ENCODE measurements at regions not wholly inside any gene's neighbourhood (a gene's known extent, or its start where the extent isn't known, plus 50 kb on each side); places are given as distances from the start of the nearest gene placed in this dataset.

DNA sequence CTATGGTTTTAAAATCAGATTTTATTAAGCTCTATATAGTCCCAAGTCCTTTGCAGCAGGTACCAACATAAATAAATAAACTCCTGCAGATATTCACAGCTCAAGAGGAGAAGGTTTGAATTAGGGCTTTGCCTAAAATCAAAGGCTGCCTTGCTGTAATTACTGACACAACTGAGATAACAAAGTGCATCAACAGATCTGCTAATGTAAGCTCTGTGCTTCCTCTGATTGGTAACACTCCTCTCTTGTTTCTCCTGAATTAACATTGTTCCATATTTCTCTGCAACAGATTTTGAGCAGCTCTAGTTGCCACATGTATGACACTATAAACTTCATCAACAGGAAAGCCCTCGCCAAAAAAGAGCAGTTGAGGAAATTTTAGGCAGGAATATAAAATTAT is 193.6 kb downstream of the SLC39A8 start:
- ATAC-seq (ENCODE audit: low read depth) (no peak), DNase-seq (no peak)
- Histone ChIP-seq H3K14ac (replicated peaks; ENCODE audit: low read depth, low read length) (no peak overlapping the region), H2BK15ac (ENCODE audit: low read depth, low read length) (no peak overlapping the region), H3K27ac (ENCODE audit: insufficient read depth, low read length) (no peak overlapping the region), H4K5ac (ENCODE audit: low read depth, low read length) (no peak overlapping the region), H3K36me3 (ENCODE audit: control insufficient read depth, insufficient read depth, low read length) (no peaks in the 10 kb centered on the region), H2BK5ac (ENCODE audit: low read depth, low read length, poor library complexity, severe bottlenecking) (no peak overlapping the region), H3K4me1 (ENCODE audit: control insufficient read depth, insufficient read depth, low read length) (no peaks in the 10 kb centered on the region), H2AK9ac (replicated peaks; ENCODE audit: low read depth, low read length, poor library complexity) (no peak overlapping the region), H3K9me1 (ENCODE audit: insufficient read depth, low read length) (no peaks in the 10 kb centered on the region), H2AFZ (replicated peaks; ENCODE audit: low read length, poor library complexity) (no peak overlapping the region), H3K4me2 (ENCODE audit: low read depth, low read length) (no peak overlapping the region), H3K4me3 (ENCODE audit: insufficient read depth, low read depth, low read length) (no peak overlapping the region), H4K20me1 (ENCODE audit: insufficient read depth, low read length) (no peaks in the 10 kb centered on the region), H3K9me3 (ENCODE audit: control insufficient read depth, insufficient read depth, low read length) (peaks cover 2% of the 10 kb centered on the region; the same call in 1 of the 2 replicates), H3K79me1 (ENCODE audit: low read depth in 1 of 2, low read length in 2 of 2) (no peaks in the 10 kb centered on the region), H2BK20ac (ENCODE audit: low read depth, low read length) (no peak overlapping the region), H3K56ac (ENCODE audit: extremely low read depth, insufficient read depth, low read length) (no peak overlapping the region), H3K23ac (ENCODE audit: low read depth, low read length) (no peak overlapping the region), H4K91ac (ENCODE audit: insufficient read depth, low read depth, low read length) (no peak overlapping the region), H3K18ac (ENCODE audit: low read depth, low read length) (no peak overlapping the region), H2BK120ac (ENCODE audit: low read depth, low read length) (no peak overlapping the region), H3K27me3 (ENCODE audit: control insufficient read depth, insufficient read depth, low read length) (no peaks in the 10 kb centered on the region), H2AK5ac (ENCODE audit: low read depth, low read length) (no peak overlapping the region), H3K4ac (ENCODE audit: low read depth, low read length) (no peak overlapping the region), H3K9ac (ENCODE audit: low read depth, low read length) (no peak overlapping the region), H4K8ac (ENCODE audit: low read depth in 2 of 2, low read length in 2 of 2) (no peak overlapping the region)
- TF ChIP-seq, protein P1, sequence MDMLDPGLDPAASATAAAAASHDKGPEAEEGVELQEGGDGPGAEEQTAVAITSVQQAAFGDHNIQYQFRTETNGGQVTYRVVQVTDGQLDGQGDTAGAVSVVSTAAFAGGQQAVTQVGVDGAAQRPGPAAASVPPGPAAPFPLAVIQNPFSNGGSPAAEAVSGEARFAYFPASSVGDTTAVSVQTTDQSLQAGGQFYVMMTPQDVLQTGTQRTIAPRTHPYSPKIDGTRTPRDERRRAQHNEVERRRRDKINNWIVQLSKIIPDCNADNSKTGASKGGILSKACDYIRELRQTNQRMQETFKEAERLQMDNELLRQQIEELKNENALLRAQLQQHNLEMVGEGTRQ (IDR thresholded peaks at IDR 0.05; ENCODE audit: low read depth, low read length): no peak
- no peak for TF ChIP-seq BHLHE40 (IDR thresholded peaks at IDR 0.05; ENCODE audit: low read depth, low read length)
- no peak for TF ChIP-seq MAZ (IDR thresholded peaks at IDR 0.05; ENCODE audit: borderline replicate concordance, low read depth, low read length)
- no peak for TF ChIP-seq MXI1 (IDR thresholded peaks at IDR 0.05; ENCODE audit: borderline replicate concordance, low read depth, low read length)
- no peak for TF ChIP-seq RAD21 (IDR thresholded peaks at IDR 0.05; ENCODE audit: low read length)
- TF ChIP-seq NFE2L2 (IDR thresholded peaks at IDR 0.05; ENCODE audit: low read depth, low read length): no peak
- no peak for TF ChIP-seq CEBPB (IDR thresholded peaks at IDR 0.05; ENCODE audit: low read depth, low read length)
- no peak for TF ChIP-seq POLR2A (IDR thresholded peaks at IDR 0.05; ENCODE audit: low read depth, low read length)
- no peak for TF ChIP-seq FOS (IDR thresholded peaks at IDR 0.05; ENCODE audit: low read depth, low read length)
- TF ChIP-seq MAFK (IDR thresholded peaks at IDR 0.05; ENCODE audit: low read depth, low read length): no peak
- TF ChIP-seq RCOR1 (IDR thresholded peaks at IDR 0.05; ENCODE audit: insufficient replicate concordance, low read length): no peak
- TF ChIP-seq RFX5 (IDR thresholded peaks at IDR 0.05; ENCODE audit: low read depth, low read length): no peak
- TF ChIP-seq SMC3 (IDR thresholded peaks at IDR 0.05; ENCODE audit: low read depth, low read length): no peak
- TF ChIP-seq, protein P2, sequence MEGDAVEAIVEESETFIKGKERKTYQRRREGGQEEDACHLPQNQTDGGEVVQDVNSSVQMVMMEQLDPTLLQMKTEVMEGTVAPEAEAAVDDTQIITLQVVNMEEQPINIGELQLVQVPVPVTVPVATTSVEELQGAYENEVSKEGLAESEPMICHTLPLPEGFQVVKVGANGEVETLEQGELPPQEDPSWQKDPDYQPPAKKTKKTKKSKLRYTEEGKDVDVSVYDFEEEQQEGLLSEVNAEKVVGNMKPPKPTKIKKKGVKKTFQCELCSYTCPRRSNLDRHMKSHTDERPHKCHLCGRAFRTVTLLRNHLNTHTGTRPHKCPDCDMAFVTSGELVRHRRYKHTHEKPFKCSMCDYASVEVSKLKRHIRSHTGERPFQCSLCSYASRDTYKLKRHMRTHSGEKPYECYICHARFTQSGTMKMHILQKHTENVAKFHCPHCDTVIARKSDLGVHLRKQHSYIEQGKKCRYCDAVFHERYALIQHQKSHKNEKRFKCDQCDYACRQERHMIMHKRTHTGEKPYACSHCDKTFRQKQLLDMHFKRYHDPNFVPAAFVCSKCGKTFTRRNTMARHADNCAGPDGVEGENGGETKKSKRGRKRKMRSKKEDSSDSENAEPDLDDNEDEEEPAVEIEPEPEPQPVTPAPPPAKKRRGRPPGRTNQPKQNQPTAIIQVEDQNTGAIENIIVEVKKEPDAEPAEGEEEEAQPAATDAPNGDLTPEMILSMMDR (conservative IDR thresholded peaks at IDR 0.05; ENCODE audit: low read depth, low read length): no peak
- TF ChIP-seq, protein P3, sequence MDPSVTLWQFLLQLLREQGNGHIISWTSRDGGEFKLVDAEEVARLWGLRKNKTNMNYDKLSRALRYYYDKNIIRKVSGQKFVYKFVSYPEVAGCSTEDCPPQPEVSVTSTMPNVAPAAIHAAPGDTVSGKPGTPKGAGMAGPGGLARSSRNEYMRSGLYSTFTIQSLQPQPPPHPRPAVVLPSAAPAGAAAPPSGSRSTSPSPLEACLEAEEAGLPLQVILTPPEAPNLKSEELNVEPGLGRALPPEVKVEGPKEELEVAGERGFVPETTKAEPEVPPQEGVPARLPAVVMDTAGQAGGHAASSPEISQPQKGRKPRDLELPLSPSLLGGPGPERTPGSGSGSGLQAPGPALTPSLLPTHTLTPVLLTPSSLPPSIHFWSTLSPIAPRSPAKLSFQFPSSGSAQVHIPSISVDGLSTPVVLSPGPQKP (IDR thresholded peaks at IDR 0.05; ENCODE audit: borderline replicate concordance, low read depth, low read length): no peak
- no peak for TF ChIP-seq CHD1 (IDR thresholded peaks at IDR 0.05; ENCODE audit: low read depth, low read length)
- intact Hi-C loops (cut with micrococcal nuclease): loop anchor here (5.0 kb wide), 1 partner anchor 1494 kb away; no protein-coding TSS in a partner anchor
- BruUV-seq (replicated peaks): no TSS peak
- no CpG with 5 or more reads among the region's 1 CpG for WGBS, 2 experiments (ENCODE audit: extremely low coverage in 2 of 2, insufficient read length in 1 of 2)
- POLR2A ChIA-PET (ENCODE audit: unreplicated experiment): no interaction called here
- dilution Hi-C loops (cut with HindIII; ENCODE audit: low sequenced_read_pairs, unreplicated experiment): no loop called here
- in situ Hi-C loops (cut with MboI; ENCODE audit: low sequenced_read_pairs): no loop called here
- CTCF ChIA-PET: interaction anchor here (0.5 to 0.8 kb wide), 2 partner anchors 78 to 994 kb away, joined by 3 read pairs; no protein-coding TSS in a partner anchor
